ENCODE measurements at regions not wholly inside any gene's neighbourhood (a gene's known extent, or its start where the extent isn't known, plus 50 kb on each side); places are given as distances from the start of the nearest gene placed in this dataset.

DNA sequence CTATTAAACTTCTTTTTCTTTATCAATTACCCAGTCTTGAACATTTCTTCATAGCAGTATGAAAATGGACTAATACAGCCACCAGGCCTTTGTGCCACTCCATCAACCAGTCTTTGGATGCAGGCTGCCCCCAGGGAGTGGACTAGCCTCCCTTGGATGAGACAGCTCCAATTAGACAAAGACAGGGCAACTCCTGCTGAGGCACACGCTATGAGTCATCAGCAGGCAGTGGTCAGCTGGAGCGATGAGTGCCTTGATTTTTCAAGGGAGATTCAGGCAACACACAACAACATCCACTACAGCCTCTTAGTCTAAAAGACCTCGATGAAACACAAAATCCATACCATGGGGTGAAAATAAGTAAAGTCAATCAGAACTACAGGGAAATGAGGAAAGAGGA is 160.1 kb downstream of the ARRDC4 start:
- TF ChIP-seq, protein P1, sequence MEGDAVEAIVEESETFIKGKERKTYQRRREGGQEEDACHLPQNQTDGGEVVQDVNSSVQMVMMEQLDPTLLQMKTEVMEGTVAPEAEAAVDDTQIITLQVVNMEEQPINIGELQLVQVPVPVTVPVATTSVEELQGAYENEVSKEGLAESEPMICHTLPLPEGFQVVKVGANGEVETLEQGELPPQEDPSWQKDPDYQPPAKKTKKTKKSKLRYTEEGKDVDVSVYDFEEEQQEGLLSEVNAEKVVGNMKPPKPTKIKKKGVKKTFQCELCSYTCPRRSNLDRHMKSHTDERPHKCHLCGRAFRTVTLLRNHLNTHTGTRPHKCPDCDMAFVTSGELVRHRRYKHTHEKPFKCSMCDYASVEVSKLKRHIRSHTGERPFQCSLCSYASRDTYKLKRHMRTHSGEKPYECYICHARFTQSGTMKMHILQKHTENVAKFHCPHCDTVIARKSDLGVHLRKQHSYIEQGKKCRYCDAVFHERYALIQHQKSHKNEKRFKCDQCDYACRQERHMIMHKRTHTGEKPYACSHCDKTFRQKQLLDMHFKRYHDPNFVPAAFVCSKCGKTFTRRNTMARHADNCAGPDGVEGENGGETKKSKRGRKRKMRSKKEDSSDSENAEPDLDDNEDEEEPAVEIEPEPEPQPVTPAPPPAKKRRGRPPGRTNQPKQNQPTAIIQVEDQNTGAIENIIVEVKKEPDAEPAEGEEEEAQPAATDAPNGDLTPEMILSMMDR (IDR thresholded peaks at IDR 0.05) = no peak
- Histone ChIP-seq H3K4me3 (no peak overlapping the region), H3K27me3 (peaks cover 0 to 10% (median 0%) of the 10 kb centered on the region in 7 donors), H3K4me1 (no peaks in the 10 kb centered on the region), H3K27ac (no peak overlapping the region), H3K36me3 (no peaks in the 10 kb centered on the region), H3K9me3 (no peaks in the 10 kb centered on the region)
- DNase-seq (no peak), ATAC-seq (no peak)
- WGBS, 2 donors = 82 to 83% methylated on average over 3 of the region's 3 CpGs
- intact Hi-C loops (cut with DNase I) = no loop called here

DNA sequence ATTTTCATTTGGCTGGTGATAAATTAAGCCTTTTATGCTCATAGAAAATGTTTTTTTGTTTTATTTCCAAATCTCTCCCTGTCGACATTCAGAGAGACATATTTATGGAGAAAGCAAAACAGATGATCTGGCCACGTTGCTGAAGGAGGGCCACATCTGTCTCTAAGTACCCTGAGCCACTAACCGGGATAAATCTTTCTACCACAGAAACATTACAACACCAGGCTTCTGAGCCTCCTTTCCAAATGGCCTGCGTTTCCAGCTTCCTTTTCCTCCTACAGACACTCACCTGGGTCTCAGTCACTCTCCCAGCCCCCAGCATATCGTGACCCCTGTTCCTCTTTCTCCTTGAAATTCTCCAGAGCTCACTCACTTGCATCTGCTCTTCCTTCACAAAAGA is 161.0 kb downstream of the ARRDC4 start:
- no peak overlapping the region for H3K4me3 ChIP-seq
- intact Hi-C loops (cut with DNase I) = no loop called here
- no peaks in the 10 kb centered on the region for H3K9me3 ChIP-seq
- WGBS, 2 donors = 60 to 65% methylated on average over 5 of the region's 5 CpGs
- no peaks in the 10 kb centered on the region for H3K36me3 ChIP-seq
- H3K27me3 ChIP-seq = peaks cover 0 to 10% (median 0%) of the 10 kb centered on the region in 7 donors
- TF ChIP-seq, protein P1 (IDR thresholded peaks at IDR 0.05) = no peak
- ATAC-seq (no peak), DNase-seq (no peak)
- no peaks in the 10 kb centered on the region for H3K4me1 ChIP-seq
- H3K27ac ChIP-seq = no peak overlapping the region

DNA sequence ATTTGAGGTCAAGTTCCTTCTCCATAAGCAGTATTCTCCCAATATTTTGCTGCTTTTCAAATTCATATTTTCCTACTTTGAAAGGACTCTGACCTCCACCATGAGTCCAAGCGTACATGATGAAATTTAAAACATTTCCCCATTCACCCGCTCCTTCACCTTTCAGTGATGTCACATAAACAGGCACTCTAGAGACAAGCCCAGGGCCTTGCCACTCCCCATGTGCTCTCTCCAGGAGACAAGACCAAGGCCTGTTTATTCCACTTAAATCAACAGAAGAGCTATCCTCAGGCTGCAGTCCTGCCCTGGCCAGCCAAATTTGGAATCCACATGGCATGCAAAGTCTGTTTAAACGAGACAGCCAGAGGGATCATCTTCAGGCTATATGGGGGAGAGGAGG is 161.5 kb downstream of the ARRDC4 start:
- no peak for ATAC-seq
- no peak overlapping the region for H3K4me3 ChIP-seq
- H3K27me3 ChIP-seq = peaks cover 0 to 10% (median 0%) of the 10 kb centered on the region in 7 donors
- 53 to 56% methylated on average over 3 of the region's 3 CpGs for WGBS, 2 donors
- DNase-seq = no peak
- intact Hi-C loops (cut with DNase I) = no loop called here
- TF ChIP-seq, protein P1 (IDR thresholded peaks at IDR 0.05) = no peak
- H3K4me1 ChIP-seq = no peaks in the 10 kb centered on the region
- no peaks in the 10 kb centered on the region for H3K9me3 ChIP-seq
- H3K36me3 ChIP-seq = no peaks in the 10 kb centered on the region
- H3K27ac ChIP-seq = no peak overlapping the region

DNA sequence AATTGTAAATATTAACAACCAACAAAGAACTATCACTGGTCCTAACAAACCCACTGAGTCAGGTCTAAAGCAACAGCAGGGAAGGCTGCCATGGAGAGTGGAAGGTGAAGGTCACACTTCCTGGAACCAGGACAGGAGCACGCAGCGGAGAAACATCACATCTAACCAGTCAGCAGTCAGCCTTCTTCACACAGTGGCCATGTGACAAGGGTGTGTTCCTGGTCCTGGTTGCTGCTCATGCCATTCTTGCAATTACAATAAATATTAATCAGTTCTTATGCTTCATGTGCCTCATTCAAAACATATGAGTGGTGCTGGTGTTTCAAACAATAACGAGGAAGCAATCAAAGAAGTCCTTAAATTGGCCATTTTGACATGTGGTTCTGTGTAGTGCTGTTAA is 162.8 kb downstream of the ARRDC4 start:
- Histone ChIP-seq H3K4me3 (no peak overlapping the region), H3K27me3 (peaks cover 0 to 10% (median 0%) of the 10 kb centered on the region in 7 donors), H3K36me3 (no peaks in the 10 kb centered on the region), H3K4me1 (no peaks in the 10 kb centered on the region), H3K9me3 (no peaks in the 10 kb centered on the region), H3K27ac (no peak overlapping the region)
- DNase-seq (no peak), ATAC-seq (no peak)
- intact Hi-C loops (cut with DNase I) = no loop called here
- TF ChIP-seq, protein P1 (IDR thresholded peaks at IDR 0.05) = no peak
- WGBS, 2 donors = 71 to 80% methylated on average over 3 of the region's 3 CpGs

Data from heart right ventricle (tissue), 16 donors.